ENCODE measurements at regions not wholly inside any gene's neighbourhood (a gene's known extent, or its start where the extent isn't known, plus 50 kb on each side); places are given as distances from the start of the nearest gene placed in this dataset.

- H3K9me3 ChIP-seq (ENCODE audit: control insufficient read depth, insufficient read depth, low read length), result no peaks in the 10 kb centered on the region
- no peaks in the 10 kb centered on the region for H4K20me1 ChIP-seq (ENCODE audit: control insufficient read depth, insufficient read depth, low read depth, low read length)
- no peaks in the 10 kb centered on the region for H3F3A ChIP-seq (ENCODE audit: control insufficient read depth, insufficient read depth)
- H3K79me2 ChIP-seq (ENCODE audit: control insufficient read depth, low read length), result no peaks in the 10 kb centered on the region
- H3K36me3 ChIP-seq (ENCODE audit: control insufficient read depth, low read length), result no peaks in the 10 kb centered on the region
- H3K9me2 ChIP-seq (replicated peaks; ENCODE audit: control insufficient read depth, low read length), result no peaks in the 10 kb centered on the region
- no peak overlapping the region for H3K4me3 ChIP-seq (ENCODE audit: low read length)
- H3K4me1 ChIP-seq (ENCODE audit: control insufficient read depth, low read length), result no peaks in the 10 kb centered on the region
- no peak overlapping the region for H3K4me2 ChIP-seq (ENCODE audit: low read length)
- peaks cover 3% of the 10 kb centered on the region; the same call in 1 of the 2 replicates for H3K27me3 ChIP-seq (ENCODE audit: control insufficient read depth, low read length)
- H3K27ac ChIP-seq (ENCODE audit: low read depth, low read length), result no peak overlapping the region
- no peak for TF ChIP-seq EZH2phosphoT487 (IDR thresholded peaks at IDR 0.05; ENCODE audit: borderline replicate concordance, low read length)
- no peak for TF ChIP-seq CTCF (IDR thresholded peaks at IDR 0.05; ENCODE audit: low read depth, low read length, poor library complexity, severe bottlenecking)
Measured at GRCh38 chr1:30589083-30589482, 134.3 kb downstream of the MATN1 start.

- Histone ChIP-seq H4K20me1 (ENCODE audit: control insufficient read depth, insufficient read depth, low read depth, low read length) (no peaks in the 10 kb centered on the region), H3K9me2 (replicated peaks; ENCODE audit: control insufficient read depth, low read length) (no peaks in the 10 kb centered on the region), H3K4me1 (ENCODE audit: control insufficient read depth, low read length) (no peaks in the 10 kb centered on the region), H3F3A (ENCODE audit: control insufficient read depth, insufficient read depth) (no peaks in the 10 kb centered on the region), H3K4me2 (ENCODE audit: low read length) (no peak overlapping the region), H3K4me3 (ENCODE audit: low read length) (no peak overlapping the region), H3K79me2 (ENCODE audit: control insufficient read depth, low read length) (no peaks in the 10 kb centered on the region), H3K36me3 (ENCODE audit: control insufficient read depth, low read length) (no peaks in the 10 kb centered on the region), H3K27ac (ENCODE audit: low read depth, low read length) (no peak overlapping the region), H3K27me3 (ENCODE audit: control insufficient read depth, low read length) (peaks cover 3% of the 10 kb centered on the region; the same call in 1 of the 2 replicates), H3K9me3 (ENCODE audit: control insufficient read depth, insufficient read depth, low read length) (no peaks in the 10 kb centered on the region)
- TF ChIP-seq CTCF (IDR thresholded peaks at IDR 0.05; ENCODE audit: low read depth, low read length, poor library complexity, severe bottlenecking) (no peak), EZH2phosphoT487 (IDR thresholded peaks at IDR 0.05; ENCODE audit: borderline replicate concordance, low read length) (no peak)
Measured at GRCh38 chr1:30588311-30589073, 134.9 kb downstream of the MATN1 start.

- no peak for TF ChIP-seq EZH2phosphoT487 (IDR thresholded peaks at IDR 0.05; ENCODE audit: borderline replicate concordance, low read length)
- no peak for TF ChIP-seq CTCF (IDR thresholded peaks at IDR 0.05; ENCODE audit: low read depth, low read length, poor library complexity, severe bottlenecking)
- H3K27me3 ChIP-seq (ENCODE audit: control insufficient read depth, low read length), result peaks cover 3% of the 10 kb centered on the region; the same call in 1 of the 2 replicates
Measured at GRCh38 chr1:30586671-30587070, 136.7 kb downstream of the MATN1 start.

More at GRCh38 chr1:30586671-30587070, 136.7 kb downstream of the MATN1 start:
- Histone ChIP-seq H3K4me1 (ENCODE audit: control insufficient read depth, low read length) (no peaks in the 10 kb centered on the region), H3K9me3 (ENCODE audit: control insufficient read depth, insufficient read depth, low read length) (no peaks in the 10 kb centered on the region), H3F3A (ENCODE audit: control insufficient read depth, insufficient read depth) (no peaks in the 10 kb centered on the region), H3K9me2 (replicated peaks; ENCODE audit: control insufficient read depth, low read length) (no peaks in the 10 kb centered on the region), H3K27ac (ENCODE audit: low read depth, low read length) (no peak overlapping the region), H3K4me3 (ENCODE audit: low read length) (no peak overlapping the region), H4K20me1 (ENCODE audit: control insufficient read depth, insufficient read depth, low read depth, low read length) (no peaks in the 10 kb centered on the region), H3K79me2 (ENCODE audit: control insufficient read depth, low read length) (no peaks in the 10 kb centered on the region), H3K36me3 (ENCODE audit: control insufficient read depth, low read length) (no peaks in the 10 kb centered on the region), H3K4me2 (ENCODE audit: low read length) (no peak overlapping the region)
